Suppressor macrophage treated with lipopolysaccharide for 1 hour (primary cell): ENCODE measurements at regions not wholly inside any gene's neighbourhood (a gene's known extent, or its start where the extent isn't known, plus 50 kb on each side); places are given as distances from the start of the nearest gene placed in this dataset.
"Not testable (repeated sequence)": the region's sequence is repeated elsewhere in the genome, so short reads cannot be mapped to it uniquely, and the experiment has no call there.

Experiments
- DNase-seq, 3 donors: peaks; one replicate each; pipeline ENCODE4 v3.0.0-alpha.2; 2020 to 2022

- DNase-seq = not testable (repeated sequence)
Observed at GRCh38 chr4:3967204-3967603, 201.0 kb downstream of the ADRA2C start.

GRCh38 chr4:3972626-3973025 is 206.4 kb downstream of the ADRA2C start:
- DNase-seq = not testable (repeated sequence)

- DNase-seq = not testable (repeated sequence)
Observed at GRCh38 chr4:3973581-3974200, 207.5 kb downstream of the ADRA2C start.

GRCh38 chr4:3983518-3984125 is 217.4 kb downstream of the ADRA2C start:
- not testable (repeated sequence) for DNase-seq

GRCh38 chr4:3984796-3985195 is 218.6 kb downstream of the ADRA2C start:
- not testable (repeated sequence) for DNase-seq

GRCh38 chr4:3986412-3986811 is 220.2 kb downstream of the ADRA2C start:
- not testable (repeated sequence) for DNase-seq

- not testable (repeated sequence) for DNase-seq
Observed at GRCh38 chr4:3997386-3997785, 229.3 kb downstream of the OTOP1 start.

GRCh38 chr4:4004036-4004435 is 222.7 kb downstream of the OTOP1 start:
- DNase-seq = not testable (repeated sequence)

- not testable (repeated sequence) for DNase-seq
Observed at GRCh38 chr4:4004702-4005101, 222.0 kb downstream of the OTOP1 start.

GRCh38 chr4:4006356-4006755 is 220.4 kb downstream of the OTOP1 start:
- DNase-seq = not testable (repeated sequence)

- not testable (repeated sequence) for DNase-seq
Observed at GRCh38 chr4:4019071-4019470, 207.7 kb downstream of the OTOP1 start.

GRCh38 chr4:4021161-4021560 is 205.6 kb downstream of the OTOP1 start:
- not testable (repeated sequence) for DNase-seq

GRCh38 chr4:4026708-4027107 is 200.0 kb downstream of the OTOP1 start:
- DNase-seq = peak; percentile 1 to 19 (median 11)

- peak in 1 of 3 donors; percentile 0 for DNase-seq
Observed at GRCh38 chr4:4028752-4029151, 198.0 kb downstream of the OTOP1 start.

- DNase-seq = not testable (repeated sequence)
Observed at GRCh38 chr4:4030509-4030908, 196.2 kb downstream of the OTOP1 start.

GRCh38 chr4:4031446-4032135 is 195.1 kb downstream of the OTOP1 start:
- not testable (repeated sequence) for DNase-seq

GRCh38 chr4:4032364-4032763 is 194.4 kb downstream of the OTOP1 start:
- DNase-seq = not testable (repeated sequence)

- DNase-seq = not testable (repeated sequence)
Observed at GRCh38 chr4:4032801-4033605, 193.7 kb downstream of the OTOP1 start.

- DNase-seq = not testable (repeated sequence)
Observed at GRCh38 chr4:4037399-4038138, 189.2 kb downstream of the OTOP1 start.

GRCh38 chr4:4045823-4046222 is 180.9 kb downstream of the OTOP1 start:
- not testable (repeated sequence) for DNase-seq

- not testable (repeated sequence) for DNase-seq
Observed at GRCh38 chr4:4046686-4047085, 180.0 kb downstream of the OTOP1 start.

- DNase-seq = not testable (repeated sequence)
Observed at GRCh38 chr4:4047202-4047601, 179.5 kb downstream of the OTOP1 start.
